Transverse colon (tissue), 4 donors: ENCODE measurements at regions not wholly inside any gene's neighbourhood (a gene's known extent, or its start where the extent isn't known, plus 50 kb on each side); places are given as distances from the start of the nearest gene placed in this dataset.

Experiments used
- EP300 ChIP-seq: sonication (generic); formaldehyde crosslinking; IDR thresholded peaks from one replicate; pipeline ENCODE4 v1.6.1; 2017; ENCODE audit warnings: antibody characterized with exemption, low read depth
- POLR2A ChIP-seq: fragments of 450-650 bp; IDR thresholded peaks from one replicate; pipeline ENCODE4 v1.6.1; 2016; ENCODE audit warnings: antibody characterized with exemption, mild to moderate bottlenecking, moderate library complexity
- POLR2AphosphoS5 ChIP-seq, 3 donors: sonication (generic); formaldehyde crosslinking; IDR thresholded peaks; one replicate each; pipeline ENCODE4 v1.6.1; 2016; ENCODE audit warnings: antibody characterized with exemption in 3 of 3
- TF ChIP-seq, protein P1 (sequence below), 5 experiments: fragments of 200-600 bp in 3 of 5; fragments of 450-650 bp in 2 of 5; sonication (generic) in 3 of 5; IDR thresholded peaks; 1 replicate in 2 of 5; 2 replicates in 3 of 5; pipeline ENCODE4 v1.5.1; 2016 to 2017; ENCODE audit warnings: antibody characterized with exemption in 5 of 5, inconsistent platforms in 3 of 5, mild to moderate bottlenecking in 2 of 5, moderate library complexity in 1 of 5

DNA sequence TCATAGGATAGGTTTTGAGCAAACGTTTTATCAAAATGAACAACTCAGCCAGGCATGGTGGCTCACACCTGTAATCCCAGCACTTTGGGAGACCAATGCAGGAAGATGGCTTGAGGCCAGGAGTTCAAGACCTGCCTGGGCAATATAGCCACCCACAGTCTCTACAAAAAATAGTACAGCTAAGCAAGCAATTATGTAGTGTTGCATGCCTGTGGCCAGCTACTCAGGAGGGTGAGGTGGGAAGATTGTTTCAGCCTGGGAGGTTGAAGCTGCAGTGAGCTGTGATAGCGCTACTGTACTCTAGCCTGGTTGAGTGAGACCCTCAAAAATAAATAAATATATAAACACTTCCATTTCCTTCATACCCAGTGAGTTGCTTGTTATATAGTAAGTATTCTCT, 67.1 kb downstream of the LSMEM1 start:
- TF ChIP-seq, protein P1, sequence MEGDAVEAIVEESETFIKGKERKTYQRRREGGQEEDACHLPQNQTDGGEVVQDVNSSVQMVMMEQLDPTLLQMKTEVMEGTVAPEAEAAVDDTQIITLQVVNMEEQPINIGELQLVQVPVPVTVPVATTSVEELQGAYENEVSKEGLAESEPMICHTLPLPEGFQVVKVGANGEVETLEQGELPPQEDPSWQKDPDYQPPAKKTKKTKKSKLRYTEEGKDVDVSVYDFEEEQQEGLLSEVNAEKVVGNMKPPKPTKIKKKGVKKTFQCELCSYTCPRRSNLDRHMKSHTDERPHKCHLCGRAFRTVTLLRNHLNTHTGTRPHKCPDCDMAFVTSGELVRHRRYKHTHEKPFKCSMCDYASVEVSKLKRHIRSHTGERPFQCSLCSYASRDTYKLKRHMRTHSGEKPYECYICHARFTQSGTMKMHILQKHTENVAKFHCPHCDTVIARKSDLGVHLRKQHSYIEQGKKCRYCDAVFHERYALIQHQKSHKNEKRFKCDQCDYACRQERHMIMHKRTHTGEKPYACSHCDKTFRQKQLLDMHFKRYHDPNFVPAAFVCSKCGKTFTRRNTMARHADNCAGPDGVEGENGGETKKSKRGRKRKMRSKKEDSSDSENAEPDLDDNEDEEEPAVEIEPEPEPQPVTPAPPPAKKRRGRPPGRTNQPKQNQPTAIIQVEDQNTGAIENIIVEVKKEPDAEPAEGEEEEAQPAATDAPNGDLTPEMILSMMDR (IDR thresholded peaks at IDR 0.05) = no peak
- TF ChIP-seq POLR2A = no peak
- no peak for TF ChIP-seq EP300
- no peak for TF ChIP-seq POLR2AphosphoS5 (IDR thresholded peaks at IDR 0.05)
